HEK293 (cell line): ENCODE measurements at regions not wholly inside any gene's neighbourhood (a gene's known extent, or its start where the extent isn't known, plus 50 kb on each side); places are given as distances from the start of the nearest gene placed in this dataset.

Experiments used
- ZEB2 ChIP-seq: fragments of 450-650 bp; formaldehyde crosslinking; IDR thresholded peaks from 2 replicates; pipeline ENCODE4 v1.5.1; 2016; ENCODE audit warnings: missing biosample characterization, missing genetic modification characterization
- TF ChIP-seq, protein P1 (sequence below): fragments of 450-650 bp; formaldehyde crosslinking; IDR thresholded peaks from 2 replicates; pipeline ENCODE4 v1.5.1; 2016; ENCODE audit warnings: missing biosample characterization, missing genetic modification characterization

DNA sequence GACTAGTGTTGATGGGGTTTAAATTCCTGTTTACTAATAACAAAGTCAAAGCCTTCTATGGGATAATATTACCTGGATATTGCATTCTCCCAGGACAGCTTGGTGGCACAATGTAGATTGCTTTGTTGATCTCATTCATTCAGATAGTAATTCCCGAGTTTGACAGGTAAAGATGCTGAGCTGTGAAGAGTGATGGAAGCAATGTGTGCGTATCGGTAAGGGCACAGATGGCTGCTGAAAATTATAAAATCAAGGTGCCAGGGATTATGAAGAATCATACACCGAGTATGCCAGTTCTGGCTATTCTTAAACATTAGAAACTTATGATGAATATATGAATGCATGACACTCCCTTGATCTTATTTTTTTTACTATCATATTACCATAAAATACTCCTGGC is 100.6 kb upstream of the CNTNAP4 start:
- TF ChIP-seq, protein P1, sequence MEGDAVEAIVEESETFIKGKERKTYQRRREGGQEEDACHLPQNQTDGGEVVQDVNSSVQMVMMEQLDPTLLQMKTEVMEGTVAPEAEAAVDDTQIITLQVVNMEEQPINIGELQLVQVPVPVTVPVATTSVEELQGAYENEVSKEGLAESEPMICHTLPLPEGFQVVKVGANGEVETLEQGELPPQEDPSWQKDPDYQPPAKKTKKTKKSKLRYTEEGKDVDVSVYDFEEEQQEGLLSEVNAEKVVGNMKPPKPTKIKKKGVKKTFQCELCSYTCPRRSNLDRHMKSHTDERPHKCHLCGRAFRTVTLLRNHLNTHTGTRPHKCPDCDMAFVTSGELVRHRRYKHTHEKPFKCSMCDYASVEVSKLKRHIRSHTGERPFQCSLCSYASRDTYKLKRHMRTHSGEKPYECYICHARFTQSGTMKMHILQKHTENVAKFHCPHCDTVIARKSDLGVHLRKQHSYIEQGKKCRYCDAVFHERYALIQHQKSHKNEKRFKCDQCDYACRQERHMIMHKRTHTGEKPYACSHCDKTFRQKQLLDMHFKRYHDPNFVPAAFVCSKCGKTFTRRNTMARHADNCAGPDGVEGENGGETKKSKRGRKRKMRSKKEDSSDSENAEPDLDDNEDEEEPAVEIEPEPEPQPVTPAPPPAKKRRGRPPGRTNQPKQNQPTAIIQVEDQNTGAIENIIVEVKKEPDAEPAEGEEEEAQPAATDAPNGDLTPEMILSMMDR (tag by site-specific recombination) = no peak
- TF ChIP-seq ZEB2 (tag by site-specific recombination) = no peak
